SK-N-SH (cell line): ENCODE measurements at regions not wholly inside any gene's neighbourhood (a gene's known extent, or its start where the extent isn't known, plus 50 kb on each side); places are given as distances from the start of the nearest gene placed in this dataset.

Experiments
- CTCF ChIA-PET: fragments of 300-600, 350-600 bp; formaldehyde crosslinking; extraction: SDS; loops from one replicate; lab custom pipeline; 2021; lab: Yijun Ruan, JAX
- POLR2A ChIA-PET: fragments of 350-600 bp; sonication (Branson Sonifier 250); formaldehyde crosslinking; extraction: SDS; loops from one replicate; lab custom pipeline; 2020; ENCODE audit warnings: antibody characterized with exemption, inconsistent platforms; lab: Yijun Ruan, JAX
- DNase-seq: peaks from one replicate; pipeline ENCODE4 v3.0.0; 2012
- H2AFZ ChIP-seq: fragments of 200-600 bp; sonication (generic); 2 replicates; pipeline ENCODE4 v1.8.1; 2016; ENCODE audit warnings: antibody characterized with exemption, mild to moderate bottlenecking, low read depth
- H3F3A ChIP-seq: fragments of 200-600 bp; sonication (generic); replicated peaks from 2 replicates; pipeline ENCODE3; 2016; ENCODE audit warnings: antibody characterized with exemption, mild to moderate bottlenecking; ENCODE audit not compliant: insufficient read depth
- H3K27ac ChIP-seq, 2 experiments: fragments of 200-500 bp in 1 of 2; fragments of 200-600 bp in 1 of 2; sonication (Bioruptor generic) in 1 of 2; sonication (generic), shearing (Covaris generic) in 1 of 2; 2 replicates each; pipeline versions ENCODE4 v1.5.1 to v1.6.1; 2014 to 2016; ENCODE audit warnings: low read depth in 2 of 2, inconsistent platforms in 1 of 2, low read length in 1 of 2, mild to moderate bottlenecking in 1 of 2, mixed read lengths in 1 of 2
- H3K27me3 ChIP-seq: fragments of 200-600 bp; sonication (generic), shearing (Covaris generic); 2 replicates; pipeline ENCODE4 v1.6.1; 2016; ENCODE audit warnings: mixed run types; ENCODE audit not compliant: insufficient read depth
- H3K36me3 ChIP-seq, 2 experiments: fragments of 200-500 bp in 1 of 2; fragments of 200-600 bp in 1 of 2; sonication (Bioruptor generic) in 1 of 2; sonication (generic) in 1 of 2; replicated peaks in 1 of 2; 2 replicates each; pipeline versions ENCODE3 to v1.5.1; 2014 to 2016; ENCODE audit warnings: low read length in 1 of 2, mild to moderate bottlenecking in 1 of 2; ENCODE audit not compliant: insufficient read depth in 2 of 2, control insufficient read depth in 1 of 2
- H3K4me1 ChIP-seq, 2 experiments: fragments of 200-500 bp in 1 of 2; fragments of 200-600 bp in 1 of 2; sonication (Bioruptor generic) in 1 of 2; sonication (generic), shearing (Covaris generic) in 1 of 2; 2 replicates each; pipeline versions ENCODE4 v1.5.1 to v1.6.1; 2014 to 2016; ENCODE audit warnings: low read depth in 1 of 2, low read length in 1 of 2, mixed run types in 1 of 2; ENCODE audit not compliant: insufficient read depth in 2 of 2, control insufficient read depth in 1 of 2
- H3K4me2 ChIP-seq: fragments of 200-600 bp; sonication (generic), shearing (Covaris generic); 2 replicates; pipeline ENCODE4 v1.6.1; 2017; ENCODE audit warnings: mixed run types
- H3K4me3 ChIP-seq, 2 experiments: fragments of 200-500 bp in 1 of 2; fragments of 200-600 bp in 1 of 2; sonication (Bioruptor generic) in 1 of 2; sonication (generic), shearing (Covaris generic) in 1 of 2; 2 replicates each; pipeline versions ENCODE4 v1.5.1 to v1.8.1; 2014 to 2016; ENCODE audit warnings: low read depth in 2 of 2, inconsistent platforms in 1 of 2, low read length in 1 of 2, mild to moderate bottlenecking in 1 of 2, mixed read lengths in 1 of 2, moderate library complexity in 1 of 2
- H3K79me2 ChIP-seq: fragments of 200-600 bp; sonication (generic); 2 replicates; pipeline ENCODE4 v1.8.1; 2017; ENCODE audit warnings: mild to moderate bottlenecking; ENCODE audit not compliant: insufficient read depth
- H3K9ac ChIP-seq: fragments of 200-600 bp; sonication (generic); 2 replicates; pipeline ENCODE4 v1.6.1; 2017; ENCODE audit warnings: mixed run types
- H3K9me2 ChIP-seq: fragments of 200-600 bp; sonication (generic); 2 replicates; pipeline ENCODE4 v1.6.1; 2017; ENCODE audit warnings: mixed run types
- H3K9me3 ChIP-seq: fragments of 200-600 bp; sonication (generic); 2 replicates; pipeline ENCODE4 v1.6.1; 2017; ENCODE audit warnings: mixed run types, mild to moderate bottlenecking, moderate library complexity
- H4K20me1 ChIP-seq: fragments of 200-600 bp; sonication (generic); 2 replicates; pipeline ENCODE4 v1.6.1; 2017; ENCODE audit warnings: mild to moderate bottlenecking, mixed run types; ENCODE audit not compliant: insufficient read depth
- CHD2 ChIP-seq: fragments of 150-350 bp; IDR thresholded peaks from 2 replicates; pipeline ENCODE4 v1.6.1; 2018; ENCODE audit warnings: low read length; ENCODE audit not compliant: partially characterized antibody
- ELF1 ChIP-seq: IDR thresholded peaks from 2 replicates; pipeline ENCODE4 v1.4.0; 2012
- EP300 ChIP-seq, 2 experiments: IDR thresholded peaks; 2 replicates each; pipeline versions ENCODE4 v1.4.0 to v1.6.1; 2012; ENCODE audit warnings: borderline replicate concordance in 1 of 2, low read depth in 1 of 2, low read length in 1 of 2
- EZH2phosphoT487 ChIP-seq: fragments of 200-600 bp; sonication (generic); IDR thresholded peaks from 2 replicates; pipeline ENCODE4 v1.6.1; 2017; ENCODE audit warnings: low read depth, mixed run types, mild to moderate bottlenecking, antibody characterized with exemption, moderate library complexity, borderline replicate concordance
- FOSL2 ChIP-seq: IDR thresholded peaks from 2 replicates; pipeline ENCODE4 v1.4.0; 2012; ENCODE audit warnings: low read depth, mild to moderate bottlenecking, moderate library complexity, borderline replicate concordance
- FOXM1 ChIP-seq: IDR thresholded peaks from 2 replicates; pipeline ENCODE4 v1.4.0; 2012; ENCODE audit warnings: low read depth, mild to moderate bottlenecking
- JUND ChIP-seq: IDR thresholded peaks from 2 replicates; pipeline ENCODE4 v1.4.0; 2012
- MEF2A ChIP-seq: IDR thresholded peaks from 2 replicates; pipeline ENCODE4 v1.4.0; 2012; ENCODE audit warnings: low read depth, borderline replicate concordance
- NFIC ChIP-seq: IDR thresholded peaks from 2 replicates; pipeline ENCODE4 v1.4.0; 2012; ENCODE audit warnings: borderline replicate concordance
- NRF1 ChIP-seq: IDR thresholded peaks from 2 replicates; pipeline ENCODE4 v1.6.1; 2012; ENCODE audit warnings: low read depth, mild to moderate bottlenecking, low read length
- POLR2AphosphoS5 ChIP-seq: IDR thresholded peaks from 2 replicates; pipeline ENCODE4 v1.6.1; 2012; ENCODE audit warnings: low read depth, low read length
- RAD21 ChIP-seq: IDR thresholded peaks from 2 replicates; pipeline ENCODE4 v1.6.1; 2012; ENCODE audit warnings: mild to moderate bottlenecking, low read length
- RFX5 ChIP-seq: IDR thresholded peaks from 2 replicates; pipeline ENCODE4 v1.6.1; 2012; ENCODE audit warnings: mild to moderate bottlenecking, improper control_type of control experiment, low read length
- TEAD4 ChIP-seq: IDR thresholded peaks from 2 replicates; pipeline ENCODE4 v1.4.0; 2012; ENCODE audit warnings: mild to moderate bottlenecking, borderline replicate concordance; ENCODE audit not compliant: insufficient read depth
- YY1 ChIP-seq: IDR thresholded peaks from 2 replicates; pipeline ENCODE4 v1.4.0; 2012; ENCODE audit warnings: low read depth, mild to moderate bottlenecking
- WGBS: methylation state at CpG from one replicate; pipeline ENCODE4 v1.1.6; 2017; ENCODE audit warnings: low lambda C conversion rate; 5-methylcytosine and 5-hydroxymethylcytosine counted together
- TF ChIP-seq, protein P1 (sequence below): IDR thresholded peaks from 2 replicates; pipeline ENCODE4 v1.4.0; 2012; ENCODE audit warnings: low read depth, borderline replicate concordance
- TF ChIP-seq, protein P2 (sequence below): fragments of 150-350 bp; IDR thresholded peaks from 2 replicates; pipeline ENCODE4 v1.6.1; 2016; ENCODE audit warnings: mild to moderate bottlenecking, low read depth, low read length
- TF ChIP-seq, protein P3 (sequence below): IDR thresholded peaks from 2 replicates; pipeline ENCODE4 v1.6.1; 2012; ENCODE audit warnings: mild to moderate bottlenecking, low read depth, low read length, moderate library complexity
- TF ChIP-seq, protein P4 (sequence below): fragments of 200-600 bp; sonication (generic); IDR thresholded peaks from 2 replicates; pipeline ENCODE4 v1.6.1; 2017; ENCODE audit warnings: antibody characterized with exemption, mild to moderate bottlenecking, moderate library complexity
- TF ChIP-seq, protein P5 (sequence below): fragments of 150-350 bp; IDR thresholded peaks from 2 replicates; pipeline ENCODE4 v1.6.1; 2017; ENCODE audit warnings: antibody characterized with exemption, low read length, low read depth, borderline replicate concordance

DNA sequence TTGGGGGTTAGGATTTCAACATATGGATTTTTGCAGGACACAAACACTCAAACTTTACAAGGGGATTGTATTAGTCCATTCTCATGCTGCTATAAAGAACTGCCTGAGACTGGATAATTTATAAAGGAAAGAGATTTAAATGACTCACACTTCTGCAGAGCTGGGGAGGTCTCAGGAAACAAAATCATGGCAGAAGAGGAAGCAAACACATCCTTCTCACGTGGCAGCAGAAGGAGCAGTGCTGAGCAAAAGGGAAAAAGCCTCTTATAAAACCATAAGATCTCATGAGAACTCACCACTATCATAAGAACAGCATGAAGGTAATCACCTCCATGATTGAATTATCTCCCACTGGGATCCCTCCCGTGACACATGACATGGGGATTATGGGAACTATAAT, 1183.1 kb downstream of the ZPLD1 start:
- no peaks in the 10 kb centered on the region for H3K79me2 ChIP-seq
- ChIA-PET POLR2A (no interaction called here), CTCF (no interaction called here)
- no peaks in the 10 kb centered on the region; a peak in 1 of 4 replicates for H3K4me1 ChIP-seq
- no peak overlapping the region for H3K4me2 ChIP-seq
- H3K27me3 ChIP-seq = no peaks in the 10 kb centered on the region
- no peak overlapping the region for H3K9ac ChIP-seq
- H3K9me2 ChIP-seq = no peaks in the 10 kb centered on the region
- no peak overlapping the region for H2AFZ ChIP-seq
- no peak overlapping the region for H3K4me3 ChIP-seq
- no peak for DNase-seq
- no peaks in the 10 kb centered on the region for H3F3A ChIP-seq
- H3K9me3 ChIP-seq = no peaks in the 10 kb centered on the region
- 29% methylated on average over 2 of the region's 2 CpGs for WGBS
- TF ChIP-seq FOXM1 = no peak
- TF ChIP-seq ELF1 = no peak
- TF ChIP-seq NFIC = no peak
- no peak for TF ChIP-seq EP300 (IDR thresholded peaks at IDR 0.05; ENCODE audit: borderline replicate concordance in 1 of 2, low read depth in 1 of 2, low read length in 1 of 2)
- no peak for TF ChIP-seq EZH2phosphoT487
- no peak for TF ChIP-seq JUND
- TF ChIP-seq, protein P1, sequence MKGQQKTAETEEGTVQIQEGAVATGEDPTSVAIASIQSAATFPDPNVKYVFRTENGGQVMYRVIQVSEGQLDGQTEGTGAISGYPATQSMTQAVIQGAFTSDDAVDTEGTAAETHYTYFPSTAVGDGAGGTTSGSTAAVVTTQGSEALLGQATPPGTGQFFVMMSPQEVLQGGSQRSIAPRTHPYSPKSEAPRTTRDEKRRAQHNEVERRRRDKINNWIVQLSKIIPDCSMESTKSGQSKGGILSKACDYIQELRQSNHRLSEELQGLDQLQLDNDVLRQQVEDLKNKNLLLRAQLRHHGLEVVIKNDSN = no peak
- TF ChIP-seq, protein P2, sequence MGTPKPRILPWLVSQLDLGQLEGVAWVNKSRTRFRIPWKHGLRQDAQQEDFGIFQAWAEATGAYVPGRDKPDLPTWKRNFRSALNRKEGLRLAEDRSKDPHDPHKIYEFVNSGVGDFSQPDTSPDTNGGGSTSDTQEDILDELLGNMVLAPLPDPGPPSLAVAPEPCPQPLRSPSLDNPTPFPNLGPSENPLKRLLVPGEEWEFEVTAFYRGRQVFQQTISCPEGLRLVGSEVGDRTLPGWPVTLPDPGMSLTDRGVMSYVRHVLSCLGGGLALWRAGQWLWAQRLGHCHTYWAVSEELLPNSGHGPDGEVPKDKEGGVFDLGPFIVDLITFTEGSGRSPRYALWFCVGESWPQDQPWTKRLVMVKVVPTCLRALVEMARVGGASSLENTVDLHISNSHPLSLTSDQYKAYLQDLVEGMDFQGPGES = no peak
- TF ChIP-seq, protein P3, sequence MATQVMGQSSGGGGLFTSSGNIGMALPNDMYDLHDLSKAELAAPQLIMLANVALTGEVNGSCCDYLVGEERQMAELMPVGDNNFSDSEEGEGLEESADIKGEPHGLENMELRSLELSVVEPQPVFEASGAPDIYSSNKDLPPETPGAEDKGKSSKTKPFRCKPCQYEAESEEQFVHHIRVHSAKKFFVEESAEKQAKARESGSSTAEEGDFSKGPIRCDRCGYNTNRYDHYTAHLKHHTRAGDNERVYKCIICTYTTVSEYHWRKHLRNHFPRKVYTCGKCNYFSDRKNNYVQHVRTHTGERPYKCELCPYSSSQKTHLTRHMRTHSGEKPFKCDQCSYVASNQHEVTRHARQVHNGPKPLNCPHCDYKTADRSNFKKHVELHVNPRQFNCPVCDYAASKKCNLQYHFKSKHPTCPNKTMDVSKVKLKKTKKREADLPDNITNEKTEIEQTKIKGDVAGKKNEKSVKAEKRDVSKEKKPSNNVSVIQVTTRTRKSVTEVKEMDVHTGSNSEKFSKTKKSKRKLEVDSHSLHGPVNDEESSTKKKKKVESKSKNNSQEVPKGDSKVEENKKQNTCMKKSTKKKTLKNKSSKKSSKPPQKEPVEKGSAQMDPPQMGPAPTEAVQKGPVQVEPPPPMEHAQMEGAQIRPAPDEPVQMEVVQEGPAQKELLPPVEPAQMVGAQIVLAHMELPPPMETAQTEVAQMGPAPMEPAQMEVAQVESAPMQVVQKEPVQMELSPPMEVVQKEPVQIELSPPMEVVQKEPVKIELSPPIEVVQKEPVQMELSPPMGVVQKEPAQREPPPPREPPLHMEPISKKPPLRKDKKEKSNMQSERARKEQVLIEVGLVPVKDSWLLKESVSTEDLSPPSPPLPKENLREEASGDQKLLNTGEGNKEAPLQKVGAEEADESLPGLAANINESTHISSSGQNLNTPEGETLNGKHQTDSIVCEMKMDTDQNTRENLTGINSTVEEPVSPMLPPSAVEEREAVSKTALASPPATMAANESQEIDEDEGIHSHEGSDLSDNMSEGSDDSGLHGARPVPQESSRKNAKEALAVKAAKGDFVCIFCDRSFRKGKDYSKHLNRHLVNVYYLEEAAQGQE = no peak
- no peak for TF ChIP-seq CHD2
- TF ChIP-seq YY1 = no peak
- TF ChIP-seq RAD21 = no peak
- TF ChIP-seq MEF2A = no peak
- TF ChIP-seq POLR2AphosphoS5 = no peak
- TF ChIP-seq, protein P4, sequence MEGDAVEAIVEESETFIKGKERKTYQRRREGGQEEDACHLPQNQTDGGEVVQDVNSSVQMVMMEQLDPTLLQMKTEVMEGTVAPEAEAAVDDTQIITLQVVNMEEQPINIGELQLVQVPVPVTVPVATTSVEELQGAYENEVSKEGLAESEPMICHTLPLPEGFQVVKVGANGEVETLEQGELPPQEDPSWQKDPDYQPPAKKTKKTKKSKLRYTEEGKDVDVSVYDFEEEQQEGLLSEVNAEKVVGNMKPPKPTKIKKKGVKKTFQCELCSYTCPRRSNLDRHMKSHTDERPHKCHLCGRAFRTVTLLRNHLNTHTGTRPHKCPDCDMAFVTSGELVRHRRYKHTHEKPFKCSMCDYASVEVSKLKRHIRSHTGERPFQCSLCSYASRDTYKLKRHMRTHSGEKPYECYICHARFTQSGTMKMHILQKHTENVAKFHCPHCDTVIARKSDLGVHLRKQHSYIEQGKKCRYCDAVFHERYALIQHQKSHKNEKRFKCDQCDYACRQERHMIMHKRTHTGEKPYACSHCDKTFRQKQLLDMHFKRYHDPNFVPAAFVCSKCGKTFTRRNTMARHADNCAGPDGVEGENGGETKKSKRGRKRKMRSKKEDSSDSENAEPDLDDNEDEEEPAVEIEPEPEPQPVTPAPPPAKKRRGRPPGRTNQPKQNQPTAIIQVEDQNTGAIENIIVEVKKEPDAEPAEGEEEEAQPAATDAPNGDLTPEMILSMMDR = no peak
- no peak for TF ChIP-seq NRF1
- TF ChIP-seq FOSL2 = no peak
- no peak for TF ChIP-seq TEAD4
- no peak for TF ChIP-seq RFX5
- TF ChIP-seq, protein P5, sequence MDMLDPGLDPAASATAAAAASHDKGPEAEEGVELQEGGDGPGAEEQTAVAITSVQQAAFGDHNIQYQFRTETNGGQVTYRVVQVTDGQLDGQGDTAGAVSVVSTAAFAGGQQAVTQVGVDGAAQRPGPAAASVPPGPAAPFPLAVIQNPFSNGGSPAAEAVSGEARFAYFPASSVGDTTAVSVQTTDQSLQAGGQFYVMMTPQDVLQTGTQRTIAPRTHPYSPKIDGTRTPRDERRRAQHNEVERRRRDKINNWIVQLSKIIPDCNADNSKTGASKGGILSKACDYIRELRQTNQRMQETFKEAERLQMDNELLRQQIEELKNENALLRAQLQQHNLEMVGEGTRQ = no peak
- no peak overlapping the region; a peak in 1 of 4 replicates for H3K27ac ChIP-seq
- H3K36me3 ChIP-seq = no peaks in the 10 kb centered on the region
- H4K20me1 ChIP-seq = no peaks in the 10 kb centered on the region
